Peyer's patch (tissue), 4 donors: ENCODE measurements at regions not wholly inside any gene's neighbourhood (a gene's known extent, or its start where the extent isn't known, plus 50 kb on each side); places are given as distances from the start of the nearest gene placed in this dataset.
"Not testable (repeated sequence)": the region's sequence is repeated elsewhere in the genome, so short reads cannot be mapped to it uniquely, and the experiment has no call there.

ENCODE experiments used
- DNase-seq, 3 donors: peaks; one replicate each; pipeline ENCODE4 v3.0.0-alpha.2; 2017 to 2019
- H3K27ac ChIP-seq, 4 donors: fragments of 200-600 bp; sonication (generic); one replicate each; pipeline ENCODE4 v1.5.1; 2016 to 2019
- H3K27me3 ChIP-seq, 2 donors: fragments of 200-600 bp; sonication (generic); one replicate each; pipeline ENCODE4 v1.5.1; 2019
- H3K36me3 ChIP-seq, 3 donors: fragments of 200-600 bp; sonication (generic); one replicate each; pipeline ENCODE4 v1.5.1; 2016 to 2019
- H3K4me1 ChIP-seq, 4 donors: fragments of 200-600 bp; sonication (generic); one replicate each; pipeline ENCODE4 v1.5.1; 2016 to 2019
- H3K4me3 ChIP-seq, 4 donors: fragments of 200-600 bp; sonication (generic); 1 replicate in 3 of 4; 2 replicates in 1 of 4; pipeline ENCODE4 v1.5.1; 2016 to 2019; ENCODE audit warnings: mild to moderate bottlenecking in 1 of 4
- H3K9me3 ChIP-seq, 4 donors: fragments of 200-600 bp; sonication (generic); one replicate each; pipeline ENCODE4 v1.5.1; 2016 to 2019; ENCODE audit warnings: mild to moderate bottlenecking in 1 of 4
- CTCF ChIP-seq, 6 experiments: fragments of 450-650 bp in 4 of 6; fragments of 200-600 bp in 2 of 6; sonication (generic) in 1 of 6; IDR thresholded peaks; one replicate each; pipeline ENCODE4 v1.5.1; 2017 to 2019; ENCODE audit warnings: antibody characterized with exemption in 6 of 6, mild to moderate bottlenecking in 3 of 6, moderate library complexity in 1 of 6
- POLR2A ChIP-seq, 2 donors: fragments of 450-650 bp; IDR thresholded peaks; one replicate each; pipeline ENCODE4 v1.5.1; 2017; ENCODE audit warnings: antibody characterized with exemption in 2 of 2, mild to moderate bottlenecking in 2 of 2, moderate library complexity in 2 of 2

DNA sequence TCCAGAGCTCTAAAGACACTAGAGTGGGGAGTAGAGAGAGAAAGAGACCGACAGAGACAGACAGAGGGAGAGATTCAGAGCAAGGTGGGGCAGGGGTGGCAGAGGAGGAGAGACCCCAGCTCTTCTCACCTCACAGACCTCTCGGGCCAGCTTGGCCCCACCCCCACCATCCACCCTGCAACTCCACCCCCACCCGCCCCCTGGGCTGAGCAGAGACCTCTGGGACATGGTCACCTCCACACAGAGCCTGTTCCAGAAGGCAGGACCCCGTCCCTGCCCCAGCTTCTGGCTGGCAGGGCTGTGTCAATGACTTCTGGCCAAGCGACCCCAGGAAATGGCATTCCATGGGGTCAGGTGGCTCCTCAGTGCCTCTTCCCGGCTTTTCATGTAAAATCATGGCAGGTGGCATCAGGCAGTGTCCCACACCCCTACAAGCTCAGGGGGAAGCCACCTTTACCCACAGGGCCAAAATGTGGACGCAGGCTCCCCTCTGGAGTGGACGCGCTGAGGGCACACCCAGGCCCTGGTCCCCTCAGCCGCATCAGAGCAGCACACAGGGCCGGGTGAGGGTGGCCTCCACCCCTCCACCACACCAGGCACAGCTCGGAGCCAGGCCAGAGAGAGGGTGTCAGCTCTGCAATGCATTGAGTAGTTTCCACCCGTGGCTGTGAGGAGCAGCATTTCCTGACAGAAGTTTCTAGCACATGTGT lies 131.2 kb upstream of the LPCAT1 start:
- Histone ChIP-seq H3K4me1 (peaks cover 0 to 10% (median 4%) of the 10 kb centered on the region in 4 donors), H3K36me3 (no peaks in the 10 kb centered on the region), H3K27me3 (peaks cover 0 to 5% of the 10 kb centered on the region in 2 donors), H3K4me3 (no peak overlapping the region), H3K27ac (no peak overlapping the region), H3K9me3 (no peaks in the 10 kb centered on the region)
- no peak for TF ChIP-seq POLR2A (IDR thresholded peaks at IDR 0.05)
- DNase-seq, result no peak

- not testable (repeated sequence) for H3K27me3 ChIP-seq, H3K9me3 ChIP-seq, H3K36me3 ChIP-seq, H3K27ac ChIP-seq
- Histone ChIP-seq H3K4me1 (peaks cover 0 to 10% (median 4%) of the 10 kb centered on the region in 4 donors), H3K4me3 (peak overlapping the region in 2 of 4 donors; percentile 18 to 30)
- DNase-seq, result peak in 1 of 3 donors; percentile 47
- peak in 5 of 6 experiments; percentile 18 to 63 (median 51) for TF ChIP-seq CTCF (IDR thresholded peaks at IDR 0.05)
Observed at GRCh38 chr5:1653698-1654651, 130.2 kb upstream of the LPCAT1 start.

DNA sequence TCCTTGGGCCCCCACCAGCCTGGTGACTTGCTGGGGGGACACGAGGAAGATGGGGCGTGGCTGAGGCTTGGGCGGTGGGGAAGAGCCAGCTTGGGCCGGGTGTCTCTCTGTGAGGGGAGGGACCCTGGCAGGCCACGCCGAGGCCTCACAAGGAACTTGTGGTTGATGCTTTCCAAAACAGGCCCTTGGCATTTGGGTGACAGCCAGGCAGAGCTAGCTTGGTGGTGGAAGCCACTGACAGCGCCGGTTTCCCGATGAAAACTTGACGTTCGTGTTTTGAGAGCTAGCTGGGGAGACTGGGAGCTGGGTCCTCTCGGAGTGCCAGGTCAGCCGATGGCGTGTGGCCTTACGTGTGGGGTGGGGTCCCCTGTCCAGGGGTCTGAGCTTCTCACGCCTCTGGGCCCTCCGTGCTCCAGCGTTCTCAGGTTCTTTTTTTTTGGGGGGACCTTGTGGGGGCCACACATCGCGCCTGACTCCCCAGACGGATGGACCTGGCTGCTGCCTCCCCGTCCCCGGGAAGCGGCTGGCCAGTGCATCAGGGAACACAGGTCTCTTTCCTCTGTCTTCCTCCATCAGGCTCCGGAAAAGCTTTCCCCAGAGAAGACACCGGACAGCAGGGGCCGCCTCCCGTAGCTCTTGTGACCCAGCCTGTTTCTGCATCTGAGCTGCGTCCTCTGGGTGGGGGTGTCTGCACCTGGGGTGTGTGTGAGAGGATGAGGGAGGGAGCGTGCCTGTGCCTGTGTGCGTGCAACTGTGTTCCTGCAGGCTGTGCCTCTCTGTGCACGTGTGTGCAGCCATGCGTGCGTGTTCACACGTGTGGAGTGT lies 129.3 kb upstream of the LPCAT1 start:
- no peak overlapping the region for H3K27ac ChIP-seq
- H3K27me3 ChIP-seq, result peaks cover 0 to 5% of the 10 kb centered on the region in 2 donors
- H3K4me1 ChIP-seq, result peaks cover 0 to 10% (median 4%) of the 10 kb centered on the region in 4 donors
- DNase-seq, result peak in 2 of 3 donors; percentile 52 to 57
- TF ChIP-seq POLR2A (IDR thresholded peaks at IDR 0.05) (no peak), CTCF (IDR thresholded peaks at IDR 0.05) (no peak)
- H3K36me3 ChIP-seq, result no peaks in the 10 kb centered on the region
- no peaks in the 10 kb centered on the region for H3K9me3 ChIP-seq
- H3K4me3 ChIP-seq, result peak overlapping the region in 2 of 4 donors; percentile 18 to 30

GRCh38 chr5:1651971-1652872 lies 128.5 kb upstream of the LPCAT1 start:
- TF ChIP-seq POLR2A (IDR thresholded peaks at IDR 0.05) (no peak), CTCF (IDR thresholded peaks at IDR 0.05) (no peak)

GRCh38 chr5:1651250-1651649 lies 127.5 kb upstream of the LPCAT1 start:
- H3K9me3 ChIP-seq, result no peaks in the 10 kb centered on the region
- peaks cover 0 to 10% (median 4%) of the 10 kb centered on the region in 4 donors for H3K4me1 ChIP-seq
- no peak overlapping the region for H3K4me3 ChIP-seq
- TF ChIP-seq POLR2A (IDR thresholded peaks at IDR 0.05) (no peak), CTCF (IDR thresholded peaks at IDR 0.05) (no peak)
- peaks cover 0 to 5% of the 10 kb centered on the region in 2 donors for H3K27me3 ChIP-seq
- no peaks in the 10 kb centered on the region for H3K36me3 ChIP-seq
- DNase-seq, result peak in 1 of 3 donors; percentile 40
- H3K27ac ChIP-seq, result no peak overlapping the region

More at GRCh38 chr5:1651971-1652872, 128.5 kb upstream of the LPCAT1 start:
- H3K9me3 ChIP-seq, result no peaks in the 10 kb centered on the region
- peaks cover 0 to 5% of the 10 kb centered on the region in 2 donors for H3K27me3 ChIP-seq
- H3K27ac ChIP-seq, result no peak overlapping the region
- no peaks in the 10 kb centered on the region for H3K36me3 ChIP-seq
- DNase-seq, result no peak
- no peak overlapping the region for H3K4me3 ChIP-seq
- peaks cover 0 to 10% (median 4%) of the 10 kb centered on the region in 4 donors for H3K4me1 ChIP-seq
